Prostate gland (tissue), 2 donors: ENCODE measurements at regions not wholly inside any gene's neighbourhood (a gene's known extent, or its start where the extent isn't known, plus 50 kb on each side); places are given as distances from the start of the nearest gene placed in this dataset.

ENCODE experiments used
- POLR2A ChIP-seq: fragments of 450-650 bp; IDR thresholded peaks from one replicate; pipeline ENCODE4 v1.6.1; 2016; ENCODE audit warnings: antibody characterized with exemption, mild to moderate bottlenecking
- POLR2AphosphoS5 ChIP-seq: sonication (generic); formaldehyde crosslinking; IDR thresholded peaks from one replicate; pipeline ENCODE4 v1.6.1; 2017; ENCODE audit warnings: antibody characterized with exemption
- TF ChIP-seq, protein P1 (sequence below), 4 experiments: fragments of 200-600 bp in 2 of 4; fragments of 450-650 bp in 2 of 4; sonication (generic) in 2 of 4; IDR thresholded peaks; 1 replicate in 3 of 4; 2 replicates in 1 of 4; pipeline ENCODE4 v1.5.1; 2016 to 2019; ENCODE audit warnings: antibody characterized with exemption in 4 of 4, mild to moderate bottlenecking in 2 of 4, moderate library complexity in 2 of 4

DNA sequence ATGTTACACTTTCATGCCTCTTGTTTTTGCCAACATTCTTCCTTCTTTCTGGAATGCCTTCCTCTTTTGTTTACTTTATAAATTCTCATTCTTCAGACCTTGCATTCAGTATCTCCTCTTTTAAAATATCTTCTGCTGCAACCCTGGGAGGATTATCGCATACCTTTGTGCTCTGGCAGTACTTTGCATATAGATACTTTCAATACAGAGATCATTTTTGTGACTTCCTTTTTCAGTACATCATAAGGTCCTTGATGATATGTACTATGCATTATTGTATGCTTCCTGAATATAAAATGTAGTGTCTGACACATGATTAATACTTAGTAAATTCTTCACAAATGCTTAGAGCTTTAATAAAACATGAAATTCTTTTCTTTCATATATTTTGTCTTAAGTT is 538.7 kb downstream of the TRIB2 start:
- TF ChIP-seq, protein P1, sequence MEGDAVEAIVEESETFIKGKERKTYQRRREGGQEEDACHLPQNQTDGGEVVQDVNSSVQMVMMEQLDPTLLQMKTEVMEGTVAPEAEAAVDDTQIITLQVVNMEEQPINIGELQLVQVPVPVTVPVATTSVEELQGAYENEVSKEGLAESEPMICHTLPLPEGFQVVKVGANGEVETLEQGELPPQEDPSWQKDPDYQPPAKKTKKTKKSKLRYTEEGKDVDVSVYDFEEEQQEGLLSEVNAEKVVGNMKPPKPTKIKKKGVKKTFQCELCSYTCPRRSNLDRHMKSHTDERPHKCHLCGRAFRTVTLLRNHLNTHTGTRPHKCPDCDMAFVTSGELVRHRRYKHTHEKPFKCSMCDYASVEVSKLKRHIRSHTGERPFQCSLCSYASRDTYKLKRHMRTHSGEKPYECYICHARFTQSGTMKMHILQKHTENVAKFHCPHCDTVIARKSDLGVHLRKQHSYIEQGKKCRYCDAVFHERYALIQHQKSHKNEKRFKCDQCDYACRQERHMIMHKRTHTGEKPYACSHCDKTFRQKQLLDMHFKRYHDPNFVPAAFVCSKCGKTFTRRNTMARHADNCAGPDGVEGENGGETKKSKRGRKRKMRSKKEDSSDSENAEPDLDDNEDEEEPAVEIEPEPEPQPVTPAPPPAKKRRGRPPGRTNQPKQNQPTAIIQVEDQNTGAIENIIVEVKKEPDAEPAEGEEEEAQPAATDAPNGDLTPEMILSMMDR (IDR thresholded peaks at IDR 0.05), result no peak
- no peak for TF ChIP-seq POLR2A
- no peak for TF ChIP-seq POLR2AphosphoS5
